Inflammatory macrophage treated with lipopolysaccharide for 1 hour (primary cell): ENCODE measurements at regions not wholly inside any gene's neighbourhood (a gene's known extent, or its start where the extent isn't known, plus 50 kb on each side); places are given as distances from the start of the nearest gene placed in this dataset.

ENCODE experiments used
- DNase-seq, 2 donors: peaks; one replicate each; pipeline ENCODE4 v3.0.0-alpha.2; 2020 to 2022

DNA sequence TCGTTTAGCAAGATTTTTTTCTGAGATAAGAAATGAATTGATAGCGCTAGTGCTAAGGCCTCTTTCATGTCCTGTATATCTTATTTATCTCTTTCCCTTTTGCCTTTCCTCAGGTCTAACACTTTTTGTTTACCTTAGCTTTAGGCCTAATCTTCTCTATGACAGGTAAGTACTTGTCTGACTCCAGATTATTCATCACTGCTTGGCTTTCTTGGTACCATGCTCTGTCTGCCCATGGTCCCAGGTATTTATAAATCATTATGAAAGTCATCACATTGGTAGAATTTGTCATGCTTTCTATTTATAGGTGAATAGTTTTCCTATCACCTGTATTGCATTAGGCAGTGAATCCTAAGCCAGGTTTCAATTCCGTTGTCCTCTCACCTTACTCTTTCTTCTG is 99.5 kb upstream of the CTSO start:
- no peak for DNase-seq

DNA sequence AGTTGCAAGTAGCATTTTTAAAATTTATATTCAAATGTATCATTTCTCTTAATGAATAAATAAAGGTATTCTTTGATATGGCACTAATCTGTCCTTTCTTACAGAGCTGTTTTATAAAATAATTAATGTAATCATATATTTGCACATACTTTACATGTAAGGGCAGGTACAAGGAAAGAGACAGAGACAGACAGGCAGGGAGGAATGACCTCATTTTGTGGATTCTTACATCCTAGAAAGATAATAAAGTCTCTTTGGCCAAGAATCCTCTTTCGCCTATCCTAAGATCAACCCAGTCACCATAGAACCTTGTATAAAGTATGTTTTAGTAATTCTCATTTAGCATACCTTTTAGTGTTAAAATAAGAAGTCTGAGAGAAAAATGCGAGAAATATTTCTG is 98.5 kb upstream of the CTSO start:
- no peak for DNase-seq

DNA sequence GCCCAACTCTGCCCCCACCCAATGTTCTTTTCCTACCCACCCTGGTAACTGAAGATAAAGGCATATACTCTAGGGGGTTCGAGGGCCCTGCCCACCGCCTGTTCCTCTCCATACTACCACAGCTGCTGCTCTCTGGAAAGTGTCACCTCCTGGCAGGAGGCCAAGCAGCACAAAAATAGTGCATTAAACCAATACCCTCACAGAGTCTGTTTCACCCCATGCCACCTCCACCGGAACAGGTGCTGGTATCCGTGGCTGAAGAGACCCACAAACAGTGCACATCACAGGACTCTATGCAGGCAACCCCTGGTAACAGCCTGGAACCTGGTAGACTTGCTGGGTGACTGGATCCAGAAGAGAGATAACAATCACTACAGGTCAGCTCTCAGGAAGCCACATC is 85.1 kb upstream of the CTSO start:
- no peak for DNase-seq

DNA sequence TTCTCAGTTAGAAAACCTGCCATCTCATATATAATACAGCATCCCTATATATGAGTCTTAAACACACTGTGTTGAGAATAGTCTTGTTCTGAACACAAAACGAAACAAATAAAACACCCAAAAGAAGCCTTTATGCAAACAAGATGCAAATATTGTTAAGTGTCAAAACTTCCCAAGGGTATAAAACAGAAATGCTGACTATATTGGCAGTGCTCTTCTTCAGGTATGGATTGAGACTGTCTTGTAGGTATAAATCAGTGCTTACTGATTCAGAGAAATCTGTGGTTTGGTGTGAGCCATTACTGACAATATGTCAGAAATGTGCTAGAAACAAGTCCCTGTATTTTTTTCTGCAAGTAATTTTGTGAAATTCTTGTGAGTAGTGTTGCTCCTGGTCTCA is 82.8 kb upstream of the CTSO start:
- no peak for DNase-seq

DNA sequence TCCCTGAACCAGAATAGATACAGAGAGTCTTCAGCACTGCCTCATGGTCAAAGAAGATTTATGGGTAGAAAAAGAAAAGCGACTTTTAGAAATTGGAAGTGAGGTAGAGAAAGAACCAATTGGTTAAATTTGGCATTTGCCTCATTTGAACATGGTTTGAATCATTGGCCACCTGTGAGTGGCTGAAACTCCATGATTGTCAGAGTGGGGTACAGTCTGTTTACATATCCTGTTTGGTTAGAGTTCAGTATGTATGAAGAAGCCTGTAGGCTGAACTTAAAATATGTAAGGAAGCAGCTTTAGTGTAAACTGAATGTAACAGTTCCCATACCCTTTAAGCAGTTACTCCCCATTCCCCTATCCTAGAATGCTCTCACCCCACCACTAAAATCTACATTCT is 76.0 kb upstream of the CTSO start:
- no peak for DNase-seq

DNA sequence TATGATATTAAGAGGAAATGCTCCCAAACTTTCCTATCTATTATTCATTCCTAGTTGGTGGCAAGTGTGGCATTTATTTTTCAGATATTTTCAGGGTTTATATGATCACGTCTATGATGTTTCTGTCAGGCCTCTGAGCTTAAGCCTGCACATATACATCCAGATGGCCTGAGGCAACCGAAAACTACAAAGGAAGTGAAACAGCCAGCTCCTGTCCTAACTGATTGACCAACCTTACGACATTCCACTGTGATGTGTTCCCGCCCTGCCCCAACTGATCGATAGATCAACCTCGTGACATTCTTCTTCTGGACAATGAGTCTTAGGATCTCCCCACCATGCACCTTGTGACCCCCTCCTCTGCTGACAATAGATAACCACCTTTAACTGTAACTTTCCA is 67.6 kb upstream of the CTSO start:
- no peak for DNase-seq

DNA sequence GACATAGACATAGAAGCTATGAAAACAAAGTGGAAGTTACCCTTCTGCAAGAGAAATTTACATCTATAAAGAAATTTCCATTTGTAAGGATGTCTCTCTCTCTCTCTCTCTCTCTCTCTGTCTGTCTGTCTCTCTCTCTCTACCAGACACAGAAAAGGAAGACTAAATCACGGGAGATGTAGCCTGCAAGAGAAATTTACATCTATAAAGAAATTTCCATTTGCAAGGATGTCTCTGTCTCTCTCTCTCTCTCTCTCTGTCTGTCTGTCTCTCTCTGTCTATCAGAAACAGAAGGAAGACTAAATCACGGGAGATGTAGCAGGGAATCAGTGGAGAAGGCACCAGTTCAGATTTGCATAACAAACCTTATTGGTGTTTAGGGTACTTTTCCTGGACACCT is 65.6 kb upstream of the CTSO start:
- no peak for DNase-seq

DNA sequence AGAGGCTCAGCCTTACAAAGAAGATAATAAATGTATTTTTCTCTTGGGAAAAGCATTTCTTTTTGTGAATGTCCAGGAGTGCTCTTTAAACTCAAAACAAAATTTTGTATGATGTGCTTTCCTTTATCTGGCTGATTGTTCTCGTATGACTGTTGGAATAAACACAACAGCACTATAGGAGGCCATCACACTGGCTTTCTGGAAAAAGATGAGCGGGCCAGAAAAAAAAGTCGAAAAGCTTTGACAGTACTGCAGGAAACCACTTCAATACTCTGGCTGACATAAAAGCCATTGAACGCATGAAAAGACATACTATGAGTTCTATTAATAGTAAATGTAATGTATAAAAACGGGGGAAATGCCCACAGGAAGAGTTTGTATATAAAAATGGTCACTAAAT is 64.7 kb upstream of the CTSO start:
- no peak for DNase-seq

DNA sequence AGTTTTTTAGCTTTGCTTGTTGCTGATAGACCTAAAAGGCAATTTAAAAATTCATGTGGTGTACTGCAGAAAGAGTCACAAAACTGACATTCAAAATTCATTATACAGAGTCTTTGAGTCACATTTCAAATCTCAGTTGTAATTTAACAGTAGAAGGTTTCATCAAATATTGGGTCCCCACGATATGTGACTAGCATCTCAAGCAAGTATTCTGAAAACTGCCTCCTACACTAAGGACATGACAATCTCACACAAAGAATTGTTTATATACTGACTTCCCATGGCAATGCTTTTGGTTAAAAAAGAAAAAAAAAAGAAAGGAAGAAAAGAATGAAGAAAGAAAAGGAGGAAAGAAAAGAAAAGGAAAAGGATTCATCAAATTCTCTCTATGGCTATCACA is 62.1 kb upstream of the CTSO start:
- no peak for DNase-seq

DNA sequence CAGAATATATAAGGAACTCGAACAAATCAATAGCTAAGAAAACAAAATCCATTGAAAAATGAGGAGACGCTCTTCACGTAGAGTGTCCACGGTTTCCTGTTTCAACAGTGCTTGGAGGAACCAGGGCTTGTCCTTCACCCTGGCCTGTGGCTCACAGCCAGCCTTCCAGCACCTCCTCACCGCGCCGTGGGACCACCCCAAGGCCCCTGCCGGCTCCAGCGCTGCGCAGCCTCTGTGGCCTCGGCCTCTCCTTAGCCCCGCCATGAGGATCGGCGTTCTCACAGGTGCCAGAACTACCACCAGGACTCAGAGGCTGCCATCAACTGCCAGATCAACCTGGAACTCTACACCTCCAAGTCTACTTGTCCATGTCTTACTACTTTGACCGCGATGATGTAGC is 52.5 kb upstream of the CTSO start:
- DNase-seq, result no peak
